ENCODE measurements at regions not wholly inside any gene's neighbourhood (a gene's known extent, or its start where the extent isn't known, plus 50 kb on each side); places are given as distances from the start of the nearest gene placed in this dataset.

GRCh38 chr14:38139926-38140325, 67.8 kb upstream of the SSTR1 start:
- Histone ChIP-seq H3K27me3 (replicated peaks; ENCODE audit: insufficient read depth, low read depth, low read length, poor library complexity) (no peaks in the 10 kb centered on the region), H3K36me3 (ENCODE audit: insufficient read depth, low read length, poor library complexity, severe bottlenecking) (no peaks in the 10 kb centered on the region), H3K4me1 (ENCODE audit: insufficient read depth, low read length, poor library complexity, severe bottlenecking) (peaks cover 18% of the 10 kb centered on the region), H3K4me3 (ENCODE audit: low read depth, low read length, poor library complexity, severe bottlenecking) (no peak overlapping the region), H3K9me3 (ENCODE audit: low read depth, low read length, poor library complexity, severe bottlenecking) (no peaks in the 10 kb centered on the region), H3K27ac (ENCODE audit: low read depth, low read length, poor library complexity, severe bottlenecking) (no peak overlapping the region)
- POLR2A ChIA-PET (ENCODE audit: low non-redundant PET): no interaction called here
- TF ChIP-seq CTCF (conservative IDR thresholded peaks at IDR 0.05; ENCODE audit: low read depth, low read length) (no peak), EZH2 (IDR thresholded peaks at IDR 0.05; ENCODE audit: borderline replicate concordance, low read depth, low read length, poor library complexity, severe bottlenecking) (no peak)
- BruUV-seq (replicated peaks): no TSS peak
- DNase-seq (ENCODE audit: low spot score): no peak
- CTCF ChIA-PET: no interaction called here
- intact Hi-C loops (cut with micrococcal nuclease; ENCODE audit: unreplicated experiment): no loop called here

GRCh38 chr14:38143170-38143569, 64.5 kb upstream of the SSTR1 start:
- peaks cover 14% of the 10 kb centered on the region for H3K4me1 ChIP-seq (ENCODE audit: insufficient read depth, low read length, poor library complexity, severe bottlenecking)
- no peak for DNase-seq (ENCODE audit: low spot score)
- H3K4me3 ChIP-seq (ENCODE audit: low read depth, low read length, poor library complexity, severe bottlenecking): no peak overlapping the region
- no peaks in the 10 kb centered on the region for H3K36me3 ChIP-seq (ENCODE audit: insufficient read depth, low read length, poor library complexity, severe bottlenecking)
- intact Hi-C loops (cut with micrococcal nuclease; ENCODE audit: unreplicated experiment): no loop called here
- POLR2A ChIA-PET (ENCODE audit: low non-redundant PET): no interaction called here
- no peak overlapping the region for H3K27ac ChIP-seq (ENCODE audit: low read depth, low read length, poor library complexity, severe bottlenecking)
- no peak for TF ChIP-seq CTCF (conservative IDR thresholded peaks at IDR 0.05; ENCODE audit: low read depth, low read length)
- TF ChIP-seq EZH2 (IDR thresholded peaks at IDR 0.05; ENCODE audit: borderline replicate concordance, low read depth, low read length, poor library complexity, severe bottlenecking): no peak
- H3K27me3 ChIP-seq (replicated peaks; ENCODE audit: insufficient read depth, low read depth, low read length, poor library complexity): no peaks in the 10 kb centered on the region
- BruUV-seq (replicated peaks): no TSS peak
- CTCF ChIA-PET: no interaction called here
- no peaks in the 10 kb centered on the region for H3K9me3 ChIP-seq (ENCODE audit: low read depth, low read length, poor library complexity, severe bottlenecking)

- ChIA-PET CTCF (interaction anchor here (0.6 kb wide), 1 partner anchor 872 kb away, joined by 3 read pairs; no protein-coding TSS in a partner anchor), POLR2A (ENCODE audit: low non-redundant PET) (no interaction called here)
- Histone ChIP-seq H3K9me3 (ENCODE audit: low read depth, low read length, poor library complexity, severe bottlenecking) (no peaks in the 10 kb centered on the region), H3K36me3 (ENCODE audit: insufficient read depth, low read length, poor library complexity, severe bottlenecking) (no peaks in the 10 kb centered on the region), H3K27ac (ENCODE audit: low read depth, low read length, poor library complexity, severe bottlenecking) (no peak overlapping the region), H3K4me3 (ENCODE audit: low read depth, low read length, poor library complexity, severe bottlenecking) (no peak overlapping the region), H3K27me3 (replicated peaks; ENCODE audit: insufficient read depth, low read depth, low read length, poor library complexity) (no peaks in the 10 kb centered on the region), H3K4me1 (ENCODE audit: insufficient read depth, low read length, poor library complexity, severe bottlenecking) (peaks cover 14% of the 10 kb centered on the region)
- no TSS peak for BruUV-seq (replicated peaks)
- DNase-seq (ENCODE audit: low spot score): peak; percentile 47
- TF ChIP-seq EZH2 (IDR thresholded peaks at IDR 0.05; ENCODE audit: borderline replicate concordance, low read depth, low read length, poor library complexity, severe bottlenecking): no peak
- no peak for TF ChIP-seq CTCF (conservative IDR thresholded peaks at IDR 0.05; ENCODE audit: low read depth, low read length)
- intact Hi-C loops (cut with micrococcal nuclease; ENCODE audit: unreplicated experiment): no loop called here
These were observed 63.8 kb upstream of the SSTR1 start for GRCh38 chr14:38143659-38144505.
